Ishikawa (cell line): ENCODE measurements at regions not wholly inside any gene's neighbourhood (a gene's known extent, or its start where the extent isn't known, plus 50 kb on each side); places are given as distances from the start of the nearest gene placed in this dataset.

Source experiments
- CEBPB ChIP-seq: IDR thresholded peaks from 2 replicates; pipeline ENCODE4 v1.6.1; 2012
- CREB1 ChIP-seq: IDR thresholded peaks from 2 replicates; pipeline ENCODE4 v1.6.1; 2012; ENCODE audit warnings: low read depth
- EGR1 ChIP-seq: IDR thresholded peaks from 2 replicates; pipeline ENCODE4 v1.6.1; 2012
- EP300 ChIP-seq: IDR thresholded peaks from 2 replicates; pipeline ENCODE4 v1.6.1; 2012; ENCODE audit warnings: borderline replicate concordance
- FOXM1 ChIP-seq: IDR thresholded peaks from 2 replicates; pipeline ENCODE4 v1.6.1; 2012; ENCODE audit warnings: low read depth, borderline replicate concordance
- MAX ChIP-seq: IDR thresholded peaks from 2 replicates; pipeline ENCODE4 v1.6.1; 2012
- NFIC ChIP-seq: IDR thresholded peaks from 2 replicates; pipeline ENCODE4 v1.6.1; 2012
- RAD21 ChIP-seq: IDR thresholded peaks from 2 replicates; pipeline ENCODE4 v1.6.1; 2012; ENCODE audit warnings: low read depth
- TAF1 ChIP-seq: IDR thresholded peaks from 2 replicates; pipeline ENCODE4 v1.6.1; 2012; ENCODE audit warnings: low read depth, mild to moderate bottlenecking
- TCF12 ChIP-seq: IDR thresholded peaks from 2 replicates; pipeline ENCODE4 v1.6.1; 2012; ENCODE audit warnings: low read depth
- TEAD4 ChIP-seq: IDR thresholded peaks from 2 replicates; pipeline ENCODE4 v1.6.1; 2012
- USF1 ChIP-seq: IDR thresholded peaks from 2 replicates; pipeline ENCODE4 v1.6.1; 2012
- YY1 ChIP-seq: IDR thresholded peaks from 2 replicates; pipeline ENCODE4 v1.6.1; 2012; ENCODE audit warnings: low read depth
- ZBTB7A ChIP-seq: IDR thresholded peaks from 2 replicates; pipeline ENCODE4 v1.6.1; 2012; ENCODE audit warnings: low read depth
- TF ChIP-seq, protein P1 (sequence below): IDR thresholded peaks from 2 replicates; pipeline ENCODE4 v1.6.1; 2012; ENCODE audit warnings: low read depth, mild to moderate bottlenecking

DNA sequence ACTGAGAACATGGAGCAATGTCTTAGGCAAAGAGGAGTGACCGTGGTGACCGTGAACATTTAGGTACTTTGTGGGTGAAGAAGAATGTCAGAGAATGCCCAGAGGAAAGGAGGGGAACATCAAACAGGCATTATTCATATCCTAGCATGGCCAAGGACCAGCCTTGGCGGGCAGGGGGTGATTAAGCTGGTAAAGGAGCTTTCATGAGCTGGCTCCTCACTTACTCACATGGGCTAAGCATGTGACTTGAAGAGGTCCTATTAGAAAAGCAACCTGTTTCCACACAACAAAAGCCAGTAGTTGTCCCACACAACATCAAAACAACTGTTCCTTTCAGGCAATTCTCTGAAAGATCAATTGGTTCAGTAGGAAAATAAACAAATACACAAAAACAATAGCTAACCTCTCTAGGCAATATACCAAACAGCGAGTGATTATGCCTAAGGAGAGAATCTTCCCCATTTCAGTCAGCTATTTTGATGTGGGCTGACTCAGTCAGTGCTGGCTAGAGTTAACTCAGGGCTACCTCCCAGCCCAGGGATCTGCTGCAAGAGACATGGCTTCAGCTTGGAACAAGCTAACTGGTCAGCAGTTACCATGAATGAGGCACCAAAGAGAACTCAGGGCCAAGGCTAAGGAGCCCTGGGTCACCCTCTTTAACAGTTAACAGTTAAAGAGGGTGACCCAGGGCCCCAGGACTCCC, 283.5 kb downstream of the ARHGAP12 start:
- TF ChIP-seq EGR1 (no peak), YY1 (no peak), NFIC (no peak), MAX (no peak), FOXM1 (no peak), EP300 (no peak), TEAD4 (no peak), TAF1 (no peak), USF1 (no peak), ZBTB7A (no peak), RAD21 (no peak), TCF12 (no peak), CEBPB (no peak), CREB1 (no peak)
- TF ChIP-seq, protein P1, sequence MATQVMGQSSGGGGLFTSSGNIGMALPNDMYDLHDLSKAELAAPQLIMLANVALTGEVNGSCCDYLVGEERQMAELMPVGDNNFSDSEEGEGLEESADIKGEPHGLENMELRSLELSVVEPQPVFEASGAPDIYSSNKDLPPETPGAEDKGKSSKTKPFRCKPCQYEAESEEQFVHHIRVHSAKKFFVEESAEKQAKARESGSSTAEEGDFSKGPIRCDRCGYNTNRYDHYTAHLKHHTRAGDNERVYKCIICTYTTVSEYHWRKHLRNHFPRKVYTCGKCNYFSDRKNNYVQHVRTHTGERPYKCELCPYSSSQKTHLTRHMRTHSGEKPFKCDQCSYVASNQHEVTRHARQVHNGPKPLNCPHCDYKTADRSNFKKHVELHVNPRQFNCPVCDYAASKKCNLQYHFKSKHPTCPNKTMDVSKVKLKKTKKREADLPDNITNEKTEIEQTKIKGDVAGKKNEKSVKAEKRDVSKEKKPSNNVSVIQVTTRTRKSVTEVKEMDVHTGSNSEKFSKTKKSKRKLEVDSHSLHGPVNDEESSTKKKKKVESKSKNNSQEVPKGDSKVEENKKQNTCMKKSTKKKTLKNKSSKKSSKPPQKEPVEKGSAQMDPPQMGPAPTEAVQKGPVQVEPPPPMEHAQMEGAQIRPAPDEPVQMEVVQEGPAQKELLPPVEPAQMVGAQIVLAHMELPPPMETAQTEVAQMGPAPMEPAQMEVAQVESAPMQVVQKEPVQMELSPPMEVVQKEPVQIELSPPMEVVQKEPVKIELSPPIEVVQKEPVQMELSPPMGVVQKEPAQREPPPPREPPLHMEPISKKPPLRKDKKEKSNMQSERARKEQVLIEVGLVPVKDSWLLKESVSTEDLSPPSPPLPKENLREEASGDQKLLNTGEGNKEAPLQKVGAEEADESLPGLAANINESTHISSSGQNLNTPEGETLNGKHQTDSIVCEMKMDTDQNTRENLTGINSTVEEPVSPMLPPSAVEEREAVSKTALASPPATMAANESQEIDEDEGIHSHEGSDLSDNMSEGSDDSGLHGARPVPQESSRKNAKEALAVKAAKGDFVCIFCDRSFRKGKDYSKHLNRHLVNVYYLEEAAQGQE: no peak

DNA sequence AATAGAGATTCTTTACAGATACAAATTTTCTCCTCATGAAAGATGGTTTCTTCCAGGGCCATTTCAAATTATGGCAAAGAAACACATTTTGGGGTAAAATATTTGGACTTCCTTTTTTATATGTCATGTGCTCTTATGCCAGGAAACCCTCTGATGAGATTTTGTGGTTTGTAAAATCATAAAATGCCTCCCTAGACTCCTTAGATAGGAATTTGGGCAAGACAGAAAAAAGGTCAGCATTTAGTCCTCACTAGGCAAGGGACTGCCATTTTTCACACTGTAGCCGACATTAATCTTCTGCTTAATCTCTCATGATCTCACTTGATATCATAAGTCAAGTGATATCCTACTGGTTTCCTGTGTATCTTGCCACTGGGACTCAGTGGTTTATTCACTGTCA, 286.4 kb downstream of the ARHGAP12 start:
- no peak for TF ChIP-seq RAD21
- TF ChIP-seq CEBPB: no peak
- TF ChIP-seq EGR1: no peak
- TF ChIP-seq ZBTB7A: no peak
- no peak for TF ChIP-seq TAF1
- TF ChIP-seq EP300: no peak
- TF ChIP-seq, protein P1: no peak
- no peak for TF ChIP-seq NFIC
- TF ChIP-seq TCF12: no peak
- TF ChIP-seq CREB1: no peak
- no peak for TF ChIP-seq USF1
- no peak for TF ChIP-seq MAX

GRCh38 chr10:31635415-31636065, 293.1 kb downstream of the ARHGAP12 start:
- no peak for TF ChIP-seq CREB1
- TF ChIP-seq FOXM1: no peak
- TF ChIP-seq, protein P1: no peak
- no peak for TF ChIP-seq MAX
- no peak for TF ChIP-seq EP300
- no peak for TF ChIP-seq ZBTB7A
- no peak for TF ChIP-seq EGR1
- TF ChIP-seq TEAD4: no peak

DNA sequence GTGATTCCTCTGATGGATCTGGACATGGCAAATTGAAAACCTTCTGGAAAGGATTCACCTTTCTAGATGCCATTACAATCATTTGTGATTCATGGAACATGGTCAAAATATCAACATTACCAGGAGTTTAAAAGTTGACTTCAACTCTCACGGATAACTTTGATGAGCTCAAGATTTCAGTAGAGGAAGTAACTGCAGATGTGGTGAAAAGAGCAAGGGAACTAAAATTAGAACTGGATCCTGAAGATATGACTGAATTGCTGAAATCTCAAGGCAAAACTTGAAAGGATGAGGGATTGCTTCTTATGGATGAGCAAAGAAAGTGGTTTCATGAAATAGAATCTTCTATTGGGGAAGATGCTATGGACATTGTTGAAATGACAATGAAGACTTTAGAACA, 293.6 kb downstream of the ARHGAP12 start:
- TF ChIP-seq, protein P1: no peak
- TF ChIP-seq EGR1 (no peak), ZBTB7A (no peak), CEBPB (no peak), YY1 (no peak), NFIC (no peak), USF1 (no peak), MAX (no peak), RAD21 (no peak), EP300 (no peak), CREB1 (no peak), TAF1 (no peak), TEAD4 (no peak), FOXM1 (no peak)
